ENCODE measurements at regions not wholly inside any gene's neighbourhood (a gene's known extent, or its start where the extent isn't known, plus 50 kb on each side); places are given as distances from the start of the nearest gene placed in this dataset.
"Not testable (repeated sequence)": the region's sequence is repeated elsewhere in the genome, so short reads cannot be mapped to it uniquely, and the experiment has no call there.

DNA sequence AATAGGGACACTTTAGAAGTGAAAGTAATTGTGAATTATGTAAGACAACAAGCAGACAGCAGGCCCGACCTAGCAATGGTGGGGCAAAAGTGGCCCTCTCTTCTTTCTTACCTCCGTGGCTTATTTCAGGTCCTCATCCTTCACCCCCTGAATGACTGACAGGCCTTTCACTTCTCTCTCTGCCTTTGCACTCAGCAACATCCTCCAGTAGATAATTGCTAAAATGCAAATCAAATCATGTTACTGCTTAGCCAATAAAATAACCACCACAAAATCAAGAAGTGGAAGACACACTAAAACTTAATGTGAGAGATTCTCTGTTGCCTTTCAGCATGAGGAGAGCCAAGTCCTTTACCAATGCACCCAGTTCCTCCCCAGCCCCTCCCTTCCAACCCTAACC is 274.6 kb upstream of the ZNF32 start:
- Mint-ChIP-seq H3K27ac (no peak overlapping the region), H3K4me1 (no peaks in the 10 kb centered on the region), H3K4me3 (no peak overlapping the region)

DNA sequence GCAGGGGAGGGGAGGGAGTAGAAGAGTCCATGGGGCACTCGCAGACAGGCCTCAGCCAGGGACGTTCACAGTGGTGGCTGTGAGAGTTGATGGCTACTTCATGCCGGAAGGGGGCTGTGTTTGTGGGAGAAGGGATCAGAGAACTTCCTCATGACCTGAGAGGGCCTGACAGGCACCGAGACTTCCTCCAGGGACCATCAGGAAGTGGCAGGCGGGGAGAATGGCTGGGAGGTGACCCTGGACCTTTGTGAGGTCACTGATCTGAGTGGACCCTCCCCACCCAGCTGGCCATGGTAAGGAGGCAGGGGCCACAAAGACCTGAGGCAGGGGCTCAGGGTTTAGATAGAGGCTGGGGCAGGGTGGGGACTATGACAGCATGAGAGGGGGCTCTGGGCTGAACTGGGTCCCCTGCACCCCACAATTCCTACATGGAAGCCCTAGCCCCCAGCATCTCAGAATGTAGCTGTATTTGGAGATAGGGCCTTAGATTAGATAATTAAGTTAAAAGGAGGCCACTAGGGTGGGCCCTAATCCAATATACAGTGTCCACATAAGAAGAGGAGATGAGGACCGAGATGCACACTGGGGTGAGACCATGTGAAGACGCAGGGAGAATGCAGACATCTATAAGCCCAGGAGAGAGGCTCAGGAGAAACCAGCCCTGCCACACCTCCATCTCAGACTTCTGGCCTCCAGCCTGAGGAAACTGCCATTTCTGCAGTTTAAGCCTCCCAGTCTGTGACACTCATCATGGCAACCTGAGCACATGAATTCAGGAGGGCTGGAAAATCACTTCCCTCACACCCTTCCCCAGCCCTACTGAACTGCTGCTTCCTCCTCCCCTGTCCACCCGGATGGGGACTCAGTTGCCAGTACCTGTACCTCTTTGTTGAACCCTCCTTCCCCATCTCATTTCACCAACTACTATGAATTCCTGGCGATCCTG is 273.9 kb upstream of the ZNF32 start:
- H3K27ac Mint-ChIP-seq, result no peak overlapping the region
- H3K27me3 Mint-ChIP-seq, result no peaks in the 10 kb centered on the region
- DNase-seq, result no peak
- H3K4me3 Mint-ChIP-seq, result no peak overlapping the region
- H3K4me1 Mint-ChIP-seq, result no peaks in the 10 kb centered on the region
- no peaks in the 10 kb centered on the region for H3K9me3 Mint-ChIP-seq
- ATAC-seq, result no peak

More for the DNA sequence above, 274.6 kb upstream of the ZNF32 start:
- DNase-seq, result no peak
- ATAC-seq, result no peak
- Mint-ChIP-seq H3K9me3 (no peaks in the 10 kb centered on the region), H3K27me3 (no peaks in the 10 kb centered on the region)

DNA sequence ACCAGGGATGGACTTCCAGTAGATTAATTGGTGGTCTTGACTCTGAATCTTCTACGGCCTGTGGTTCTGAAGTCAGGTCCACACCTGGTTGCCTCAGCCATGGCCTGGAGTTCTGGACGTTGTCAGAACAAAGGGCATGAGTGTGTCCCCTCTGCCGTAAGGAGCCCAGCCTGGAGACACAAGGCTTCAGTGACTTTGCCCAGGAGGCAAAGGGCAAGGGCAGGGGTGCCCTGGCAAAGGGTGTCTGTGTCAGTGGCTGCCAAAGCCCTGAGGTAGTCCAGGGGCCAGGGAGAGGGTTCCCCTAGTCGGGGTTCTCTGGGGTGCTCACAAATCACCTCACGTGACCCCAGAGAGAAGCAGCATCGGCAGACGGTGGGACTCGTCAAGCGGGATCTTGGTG is 273.2 kb upstream of the ZNF32 start:
- no peaks in the 10 kb centered on the region for H3K27me3 Mint-ChIP-seq
- DNase-seq (no peak), ATAC-seq (no peak)
- H3K4me1 Mint-ChIP-seq, result no peaks in the 10 kb centered on the region
- no peak overlapping the region for H3K4me3 Mint-ChIP-seq
- H3K9me3 Mint-ChIP-seq, result no peaks in the 10 kb centered on the region
- no peak overlapping the region for H3K27ac Mint-ChIP-seq

DNA sequence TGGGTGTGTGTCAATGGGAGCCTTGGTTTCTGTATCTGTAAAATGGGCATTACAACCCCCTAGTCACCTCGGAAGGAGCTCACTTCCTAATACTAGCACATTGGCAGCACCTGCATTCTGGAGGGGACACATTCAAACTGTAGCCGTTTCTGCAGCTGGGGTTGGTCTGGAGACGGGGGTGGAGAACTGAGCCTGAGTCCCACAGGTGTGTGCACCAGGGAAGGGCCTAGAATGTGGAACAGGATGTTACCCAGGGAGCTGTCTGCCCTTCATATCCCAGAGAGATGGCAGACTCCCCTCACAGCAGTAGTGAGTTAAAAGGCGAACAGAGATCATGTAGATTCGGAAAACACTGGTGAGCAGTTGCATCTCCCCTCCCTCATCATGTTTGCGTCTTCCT is 272.8 kb upstream of the ZNF32 start:
- no peaks in the 10 kb centered on the region for H3K27me3 Mint-ChIP-seq
- H3K9me3 Mint-ChIP-seq, result peaks cover 3% of the 10 kb centered on the region in 2 donors
- ATAC-seq, result no peak
- DNase-seq, result no peak
- H3K27ac Mint-ChIP-seq, result no peak overlapping the region
- H3K4me3 Mint-ChIP-seq, result no peak overlapping the region
- H3K4me1 Mint-ChIP-seq, result no peaks in the 10 kb centered on the region

DNA sequence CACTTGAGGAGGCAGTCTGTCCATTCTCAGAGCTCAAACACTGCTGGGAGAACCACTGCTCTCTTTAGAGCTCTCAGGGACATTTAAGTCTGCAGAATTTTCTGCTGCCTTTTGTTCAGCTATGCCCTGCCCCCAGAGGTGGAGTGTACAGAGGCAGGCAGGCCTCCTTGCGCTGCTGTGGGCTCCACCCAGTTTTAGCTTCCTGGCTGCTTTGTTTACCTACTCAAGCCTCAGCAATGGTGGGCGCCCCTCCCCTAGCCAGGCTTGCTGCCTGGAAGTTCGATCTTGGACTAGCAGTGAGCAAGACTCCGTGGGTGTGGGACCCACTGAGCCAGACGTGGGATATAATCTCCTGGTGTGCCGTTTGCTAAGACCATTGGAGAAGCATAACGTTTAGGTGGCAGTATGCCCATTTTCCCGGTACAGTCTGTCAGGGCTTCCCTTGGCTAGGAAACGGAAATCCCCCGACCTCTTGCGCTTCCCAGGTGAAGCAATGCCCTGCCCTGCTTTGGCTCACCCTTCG is 271.6 kb upstream of the ZNF32 start:
- H3K27ac Mint-ChIP-seq, H3K4me1 Mint-ChIP-seq: not testable (repeated sequence)

DNA sequence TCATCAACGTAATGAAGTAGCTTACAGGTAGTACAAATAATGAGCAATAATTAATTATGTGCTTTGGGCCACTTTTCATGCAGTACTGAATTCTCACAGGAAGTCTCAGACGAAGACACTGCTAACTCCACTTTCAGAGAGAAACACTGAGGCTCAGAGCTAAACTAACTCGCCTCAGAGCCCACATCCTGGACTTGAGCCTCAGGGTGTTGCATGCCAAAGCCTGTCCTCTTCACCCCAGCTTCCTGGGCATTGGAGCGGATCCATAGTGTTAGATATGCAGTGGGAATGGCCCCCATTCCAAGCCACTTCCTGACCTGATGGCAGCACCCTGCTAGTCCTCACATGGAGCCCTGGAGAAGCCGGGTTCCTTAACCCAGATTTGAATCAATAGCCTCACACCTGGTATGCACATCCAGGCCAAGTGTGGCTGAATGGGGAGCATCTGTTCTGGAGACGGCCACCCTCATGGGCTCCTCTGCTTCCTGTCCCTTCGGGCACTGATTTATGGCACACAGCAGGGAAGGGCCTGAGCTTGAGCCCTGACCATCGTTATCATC is 265.1 kb upstream of the ZNF32 start:
- Mint-ChIP-seq H3K9me3 (peaks cover 4 to 9% of the 10 kb centered on the region in 2 donors), H3K4me3 (no peak overlapping the region)

More for the DNA sequence above, 271.6 kb upstream of the ZNF32 start:
- not testable (repeated sequence) for H3K4me3 Mint-ChIP-seq, H3K9me3 Mint-ChIP-seq, ATAC-seq, H3K27me3 Mint-ChIP-seq, DNase-seq

DNA sequence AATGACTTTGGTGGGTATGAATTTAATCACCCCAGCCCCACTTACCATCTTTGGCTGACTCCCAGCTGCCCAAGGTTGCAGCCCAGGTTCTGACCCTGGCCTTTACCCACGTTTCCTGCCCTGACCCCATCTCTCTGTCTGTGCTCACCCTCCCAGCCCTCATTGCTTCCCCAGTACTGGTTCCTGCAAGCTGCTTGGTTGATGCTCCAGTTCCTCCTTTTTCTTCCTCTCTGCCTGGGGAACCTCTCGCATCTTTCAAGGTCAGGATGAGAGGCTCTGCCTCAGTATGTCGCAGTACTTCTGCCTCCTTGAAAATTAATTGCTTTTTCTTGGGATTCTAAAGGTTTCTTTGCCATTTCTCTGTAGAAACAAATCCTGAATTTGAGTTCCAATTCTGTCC is 263.8 kb upstream of the ZNF32 start:
- Mint-ChIP-seq H3K27me3 (no peaks in the 10 kb centered on the region), H3K4me1 (no peaks in the 10 kb centered on the region), H3K4me3 (no peak overlapping the region), H3K27ac (peak overlapping the region; percentile 40 to 79), H3K9me3 (peaks cover 4 to 9% of the 10 kb centered on the region in 2 donors)
- no peak for ATAC-seq
- DNase-seq, result no peak

More for the DNA sequence above, 265.1 kb upstream of the ZNF32 start:
- no peaks in the 10 kb centered on the region for H3K4me1 Mint-ChIP-seq
- ATAC-seq (no peak), DNase-seq (no peak)
- no peaks in the 10 kb centered on the region for H3K27me3 Mint-ChIP-seq
- no peak overlapping the region for H3K27ac Mint-ChIP-seq

DNA sequence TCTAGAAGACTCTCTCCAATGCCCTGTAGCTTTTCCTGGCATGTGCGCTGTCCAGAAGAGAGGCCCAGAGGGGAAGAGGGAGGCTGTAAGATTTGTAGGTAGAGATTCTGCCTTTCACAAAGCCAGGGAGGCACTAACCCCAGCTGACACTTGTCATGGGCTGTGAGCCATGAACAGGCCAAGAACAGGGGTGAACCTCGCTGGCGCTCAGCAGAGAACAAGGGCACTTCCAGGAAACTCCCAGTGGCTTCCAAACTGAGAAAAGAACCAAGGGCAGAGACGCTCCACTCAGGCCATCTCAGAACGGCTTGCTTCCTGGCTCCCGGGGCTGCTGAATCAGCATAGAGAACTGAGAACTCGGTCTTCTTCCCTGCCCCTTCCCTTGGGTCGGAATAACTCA is 257.8 kb upstream of the ZNF32 start:
- H3K4me3 Mint-ChIP-seq, result no peak overlapping the region

DNA sequence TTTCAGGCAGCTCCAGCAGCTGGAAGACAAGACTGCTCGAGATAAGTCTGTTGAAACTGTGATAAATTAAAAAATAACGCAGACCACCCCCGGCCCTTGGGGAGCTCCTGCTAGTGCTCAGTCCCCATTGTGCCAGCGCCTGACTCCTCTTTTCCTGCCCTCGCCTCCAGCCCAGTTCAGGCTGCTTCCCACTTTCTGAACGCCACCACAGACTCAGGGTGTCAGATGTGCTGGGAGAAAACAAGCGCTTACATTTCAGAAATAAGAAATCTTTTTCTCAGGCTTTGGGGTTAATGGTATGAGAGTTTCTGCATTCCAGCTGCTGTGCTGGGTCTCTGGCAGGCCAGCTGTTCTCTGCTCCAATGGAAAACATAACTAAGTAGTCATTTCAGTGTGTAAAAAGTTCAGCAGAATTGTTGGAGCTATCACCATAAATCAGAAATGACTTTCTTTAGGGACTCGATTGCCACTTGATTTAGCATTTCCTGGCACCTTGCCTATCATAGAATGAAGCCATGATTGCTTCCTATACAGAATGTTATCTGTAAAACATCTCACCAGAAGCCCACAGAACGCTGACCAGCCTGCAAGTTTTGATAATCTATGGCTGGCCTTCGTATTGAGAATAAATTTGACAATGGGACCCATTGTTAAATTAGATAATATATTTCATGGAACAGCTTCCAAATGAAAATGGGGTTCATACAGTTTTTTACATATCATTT is 257.0 kb upstream of the ZNF32 start:
- DNase-seq, result no peak
- Mint-ChIP-seq H3K9me3 (no peaks in the 10 kb centered on the region), H3K4me1 (no peaks in the 10 kb centered on the region), H3K4me3 (no peak overlapping the region), H3K27ac (no peak overlapping the region), H3K27me3 (peaks cover 35% of the 10 kb centered on the region)
- no peak for ATAC-seq

More for the DNA sequence above, 257.8 kb upstream of the ZNF32 start:
- peaks cover 35% of the 10 kb centered on the region for H3K27me3 Mint-ChIP-seq
- ATAC-seq (no peak), DNase-seq (no peak)
- no peak overlapping the region for H3K27ac Mint-ChIP-seq
- H3K4me1 Mint-ChIP-seq, result no peaks in the 10 kb centered on the region
- no peaks in the 10 kb centered on the region for H3K9me3 Mint-ChIP-seq

DNA sequence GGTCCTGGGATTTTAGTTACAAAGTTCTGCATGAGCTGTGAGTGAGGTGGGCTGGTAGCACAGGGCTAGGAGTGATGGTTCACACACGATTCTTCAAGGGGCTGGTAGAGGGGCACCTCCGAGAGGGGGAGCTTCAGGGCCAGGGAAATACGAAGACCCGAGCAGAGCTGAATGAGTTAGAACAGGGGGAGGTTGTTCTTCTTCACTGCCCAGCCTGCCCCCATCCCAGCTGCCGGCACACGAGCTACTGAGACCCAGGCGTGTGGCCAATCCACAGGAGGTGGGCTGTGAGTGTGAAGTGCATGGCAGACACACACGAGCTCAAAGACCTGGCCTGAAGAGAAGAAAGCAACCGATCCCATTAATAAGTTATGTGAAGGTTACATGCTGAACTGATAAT is 256.2 kb upstream of the ZNF32 start:
- ATAC-seq (no peak), DNase-seq (no peak)
- no peaks in the 10 kb centered on the region for H3K9me3 Mint-ChIP-seq
- H3K27me3 Mint-ChIP-seq, result peaks cover 35% of the 10 kb centered on the region
- H3K27ac Mint-ChIP-seq, result peak overlapping the region in 1 of 2 donors; percentile 83
- H3K4me3 Mint-ChIP-seq, result no peak overlapping the region
- no peaks in the 10 kb centered on the region for H3K4me1 Mint-ChIP-seq

DNA sequence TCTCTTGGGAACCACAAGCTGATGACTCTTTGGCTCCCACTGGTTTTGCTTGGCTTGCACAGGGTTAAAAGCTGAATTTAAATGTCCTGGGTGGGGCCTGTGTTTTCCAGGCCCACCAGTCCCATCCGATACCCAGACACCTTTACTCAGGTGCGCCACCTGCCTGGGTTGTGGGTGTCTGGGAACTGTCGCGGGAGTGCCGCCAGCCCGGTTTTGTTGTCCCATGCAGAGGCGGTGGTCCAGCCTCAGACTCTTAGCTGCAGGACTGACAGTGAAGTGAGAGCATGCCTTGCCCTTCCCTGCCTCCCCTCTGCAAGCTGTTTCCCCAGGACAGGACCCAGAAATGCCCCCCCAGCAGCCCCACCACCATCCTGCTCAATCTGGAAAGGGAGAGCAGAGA is 255.6 kb upstream of the ZNF32 start:
- no peak for ATAC-seq
- H3K27me3 Mint-ChIP-seq, result peaks cover 35% of the 10 kb centered on the region
- H3K4me3 Mint-ChIP-seq, result no peak overlapping the region
- no peak for DNase-seq
- H3K9me3 Mint-ChIP-seq, result no peaks in the 10 kb centered on the region
- H3K4me1 Mint-ChIP-seq, result no peaks in the 10 kb centered on the region
- H3K27ac Mint-ChIP-seq, result no peak overlapping the region

DNA sequence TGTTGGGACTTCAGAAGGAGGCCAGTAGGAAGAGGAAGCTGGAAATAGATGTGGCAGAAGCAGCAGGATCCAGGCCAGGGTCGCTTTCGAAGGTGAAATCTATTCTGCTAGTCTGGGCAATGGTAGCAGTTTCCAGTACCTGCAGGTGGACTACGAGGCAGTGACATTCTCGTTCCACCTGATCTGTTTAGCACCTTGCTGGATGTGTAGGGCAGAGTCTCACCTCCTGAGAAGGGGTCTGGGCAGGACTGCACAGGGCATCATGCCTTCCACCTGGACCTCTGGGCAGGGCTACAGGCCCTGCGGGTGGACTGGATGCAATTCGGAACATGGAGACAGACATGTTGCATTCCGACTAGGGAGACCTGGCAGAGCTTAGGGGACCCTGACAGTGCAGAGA is 254.8 kb upstream of the ZNF32 start:
- H3K27ac Mint-ChIP-seq, result no peak overlapping the region

DNA sequence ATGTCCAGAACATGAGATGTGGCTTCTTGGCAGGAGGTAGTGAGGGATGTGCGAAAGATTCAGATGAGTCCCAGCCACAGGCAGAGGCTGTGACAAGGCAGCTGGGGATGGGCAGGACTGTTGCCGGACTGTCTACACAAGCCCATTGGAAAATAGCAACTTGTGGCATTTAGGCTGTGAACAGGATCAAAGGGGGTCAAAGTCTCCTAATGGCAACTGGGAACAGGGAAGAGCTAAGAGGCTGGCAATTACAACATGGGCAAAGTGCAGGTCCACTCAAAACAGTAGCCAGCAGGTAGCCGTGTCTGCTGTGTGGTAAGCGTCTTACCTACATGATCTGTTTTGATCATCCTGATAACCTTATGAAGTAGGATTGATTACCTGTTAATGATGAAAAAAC is 254.2 kb upstream of the ZNF32 start:
- no peak for DNase-seq
- no peak overlapping the region for H3K27ac Mint-ChIP-seq
- no peaks in the 10 kb centered on the region for H3K4me1 Mint-ChIP-seq
- H3K4me3 Mint-ChIP-seq, result no peak overlapping the region
- ATAC-seq, result no peak
- peaks cover 35% of the 10 kb centered on the region for H3K27me3 Mint-ChIP-seq
- H3K9me3 Mint-ChIP-seq, result no peaks in the 10 kb centered on the region

More for the DNA sequence above, 254.8 kb upstream of the ZNF32 start:
- DNase-seq (no peak), ATAC-seq (no peak)
- H3K27me3 Mint-ChIP-seq, result peaks cover 35% of the 10 kb centered on the region
- H3K9me3 Mint-ChIP-seq, result no peaks in the 10 kb centered on the region
- H3K4me3 Mint-ChIP-seq, result no peak overlapping the region
- H3K4me1 Mint-ChIP-seq, result no peaks in the 10 kb centered on the region

DNA sequence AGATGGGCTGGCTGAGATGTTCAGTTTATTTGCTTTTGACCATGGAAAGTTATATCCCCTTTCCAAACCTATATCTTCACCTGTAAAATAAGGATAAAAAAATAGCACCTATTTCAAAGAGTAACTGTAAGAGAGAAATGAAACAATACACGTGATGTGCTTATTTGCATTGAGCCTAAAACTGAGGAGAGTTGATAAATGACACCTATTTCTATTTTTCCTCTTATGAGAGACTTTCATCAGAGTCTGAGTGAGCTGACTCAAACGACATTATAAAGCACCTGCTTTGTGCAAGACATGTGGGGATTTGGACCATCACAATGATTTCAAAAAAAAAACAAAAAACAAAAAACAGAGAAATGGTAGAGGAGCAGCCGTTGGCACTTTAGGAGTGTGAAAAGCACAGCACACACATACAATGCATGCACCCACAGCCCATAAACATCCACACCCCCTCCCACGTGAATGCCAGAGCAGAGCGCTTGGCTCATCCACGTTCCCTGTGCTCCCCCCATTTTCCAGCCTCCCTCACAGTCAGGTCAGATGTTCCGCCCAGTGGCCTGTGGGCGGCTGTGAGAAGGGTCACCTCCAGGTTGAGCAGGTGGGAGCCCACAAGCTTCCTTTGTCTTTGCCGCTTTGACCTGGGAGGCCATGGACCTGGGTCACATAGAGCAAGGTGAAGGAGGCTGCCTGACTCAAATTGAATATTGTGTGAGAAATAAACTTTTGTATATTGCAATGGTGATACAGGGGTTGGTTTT is 253.2 kb upstream of the ZNF32 start:
- ATAC-seq, result no peak
- no peaks in the 10 kb centered on the region for H3K4me1 Mint-ChIP-seq
- DNase-seq, result no peak
- peaks cover 35% of the 10 kb centered on the region for H3K27me3 Mint-ChIP-seq
- no peak overlapping the region for H3K4me3 Mint-ChIP-seq
- no peak overlapping the region for H3K27ac Mint-ChIP-seq
- no peaks in the 10 kb centered on the region for H3K9me3 Mint-ChIP-seq

DNA sequence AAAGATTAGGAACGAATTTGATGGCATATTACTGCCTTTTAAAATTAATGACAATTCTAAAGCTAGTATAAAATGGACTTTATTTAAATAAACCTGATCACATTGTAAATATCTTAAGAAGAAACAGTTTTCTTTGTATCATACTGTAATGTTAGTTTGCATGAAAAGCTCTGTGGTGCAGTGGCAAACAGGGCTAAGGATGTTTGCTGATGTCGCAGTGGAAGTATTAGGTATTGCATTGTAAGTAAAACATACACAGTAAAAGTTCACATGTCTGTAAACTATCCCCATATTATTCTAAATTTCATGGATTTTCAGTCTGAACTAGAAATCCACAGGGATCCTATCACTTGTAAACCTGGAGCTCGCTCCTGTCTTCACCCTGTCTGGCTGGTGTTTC is 252.6 kb upstream of the ZNF32 start:
- DNase-seq (no peak), ATAC-seq (no peak)
- no peaks in the 10 kb centered on the region for H3K9me3 Mint-ChIP-seq
- no peaks in the 10 kb centered on the region for H3K4me1 Mint-ChIP-seq
- no peak overlapping the region for H3K4me3 Mint-ChIP-seq
- H3K27ac Mint-ChIP-seq, result no peak overlapping the region
- H3K27me3 Mint-ChIP-seq, result peaks cover 33% of the 10 kb centered on the region
